CD4-positive, alpha-beta T cell (primary cell): ENCODE measurements at regions not wholly inside any gene's neighbourhood (a gene's known extent, or its start where the extent isn't known, plus 50 kb on each side); places are given as distances from the start of the nearest gene placed in this dataset.

Source experiments
- ATAC-seq: fragments of 200-7000 bp; cut with Tn5 transposase; one replicate; pipeline ENCODE4 v1.10.0; 2022; ENCODE audit warnings: mild to moderate bottlenecking; ENCODE audit not compliant: poor library complexity
- CTCF ChIA-PET: fragments of 350-600 bp; sonication (Branson Sonifier 250); formaldehyde crosslinking; loops from one replicate; lab custom pipeline; 2021; ENCODE audit warnings: antibody characterized with exemption, inconsistent platforms; lab: Charles Lee
- POLR2A ChIA-PET: fragments of 350-600 bp; sonication (Branson Sonifier 250); formaldehyde crosslinking; loops from one replicate; lab custom pipeline; 2021; ENCODE audit warnings: antibody characterized with exemption, inconsistent platforms; lab: Charles Lee
- DNase-seq, 14 experiments: peaks; one replicate each; pipeline ENCODE4 v3.0.0-alpha.2; 2013 to 2020; ENCODE audit warnings: mixed read lengths in 2 of 14
- H3K27ac ChIP-seq, 2 donors: one replicate each; pipeline versions ENCODE4 v1.5.1 to v1.7.0; 2013; ENCODE audit warnings: low read length in 2 of 2, low read depth in 1 of 2, mild to moderate bottlenecking in 1 of 2
- H3K27me3 ChIP-seq, 2 experiments: 1 replicate in 1 of 2; 2 replicates in 1 of 2; pipeline versions ENCODE4 v1.6.1 to v1.7.0; 2013; ENCODE audit warnings: low read length in 2 of 2, control low read depth in 1 of 2, mild to moderate bottlenecking in 1 of 2, moderate library complexity in 1 of 2; ENCODE audit not compliant: insufficient read depth in 2 of 2, control insufficient read depth in 1 of 2
- H3K36me3 ChIP-seq: one replicate; pipeline ENCODE4 v1.6.1; 2013; ENCODE audit warnings: low read length, control low read depth; ENCODE audit not compliant: insufficient read depth
- H3K4me1 ChIP-seq: one replicate; pipeline ENCODE4 v1.6.1; 2013; ENCODE audit warnings: low read length, control low read depth; ENCODE audit not compliant: insufficient read depth
- H3K4me3 ChIP-seq: one replicate; pipeline ENCODE4 v1.5.1; 2013; ENCODE audit warnings: mild to moderate bottlenecking, low read length, moderate library complexity
- H3K9me3 ChIP-seq, 2 experiments: 1 replicate in 1 of 2; 2 replicates in 1 of 2; pipeline versions ENCODE4 v1.6.1 to v1.7.0; 2013; ENCODE audit warnings: low read length in 2 of 2, mild to moderate bottlenecking in 2 of 2, control low read depth in 1 of 2, moderate library complexity in 1 of 2; ENCODE audit not compliant: control insufficient read depth in 1 of 2, insufficient read depth in 1 of 2
- H3K27ac Mint-ChIP-seq: one replicate; pipeline ENCODE4 v1.8.0; 2020; ENCODE audit warnings: mixed read lengths
- H3K27me3 Mint-ChIP-seq: one replicate; pipeline ENCODE4 v1.8.0; 2021; ENCODE audit warnings: mixed read lengths
- H3K36me3 Mint-ChIP-seq: one replicate; pipeline ENCODE4 v1.8.0; 2021; ENCODE audit warnings: low read depth, mixed read lengths
- H3K4me1 Mint-ChIP-seq: one replicate; pipeline ENCODE4 v1.8.0; 2021; ENCODE audit warnings: low read depth, mixed read lengths
- H3K4me3 Mint-ChIP-seq: one replicate; pipeline ENCODE4 v1.8.0; 2020; ENCODE audit warnings: mild to moderate bottlenecking, mixed read lengths
- H3K9me3 Mint-ChIP-seq: one replicate; pipeline ENCODE4 v1.8.0; 2020; ENCODE audit warnings: mixed read lengths
- intact Hi-C, 2 experiments: fragments of 100-400 bp; cut with DNase I in 1 of 2; cut with micrococcal nuclease in 1 of 2; formaldehyde crosslinking; loops; one replicate each; pipeline versions ENCODE4 v1.15.1 to v1.9.0; 2023 to 2025; cut with DNase I, micrococcal nuclease
- TF ChIP-seq, protein P1 (sequence below): fragments of 200-600 bp; IDR thresholded peaks from one replicate; pipeline ENCODE4 v1.8.0; 2022; ENCODE audit warnings: antibody characterized with exemption, mild to moderate bottlenecking

DNA sequence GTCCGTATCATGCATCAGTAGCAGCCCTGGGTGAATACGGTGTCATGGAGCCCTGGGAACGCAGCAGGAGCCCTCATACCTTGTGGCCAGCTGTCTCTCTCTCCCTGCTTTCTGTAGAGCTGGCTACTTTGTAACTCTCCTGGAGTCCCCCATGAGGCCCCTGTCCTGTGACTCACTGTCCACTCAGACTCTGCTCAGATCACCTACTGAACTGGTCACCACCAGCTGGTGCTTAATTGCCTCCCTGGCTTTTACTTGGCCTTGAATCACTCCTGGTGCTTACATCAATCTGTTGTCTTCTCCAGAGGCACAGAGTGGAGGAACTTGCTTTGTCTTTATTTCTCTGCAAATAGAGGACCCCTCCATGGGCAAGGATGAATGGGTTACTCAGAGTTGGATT, 172.7 kb downstream of the HRH4 start:
- Mint-ChIP-seq H3K27me3 (peaks cover 4% of the 10 kb centered on the region), H3K27ac (no peak overlapping the region), H3K36me3 (no peaks in the 10 kb centered on the region), H3K4me3 (no peak overlapping the region), H3K9me3 (no peaks in the 10 kb centered on the region), H3K4me1 (no peaks in the 10 kb centered on the region)
- H3K4me1 ChIP-seq = no peaks in the 10 kb centered on the region
- H3K4me3 ChIP-seq = no peak overlapping the region
- no peaks in the 10 kb centered on the region for H3K36me3 ChIP-seq
- intact Hi-C loops = no loop called here
- ChIA-PET CTCF (no interaction called here), POLR2A (no interaction called here)
- no peak overlapping the region for H3K27ac ChIP-seq
- TF ChIP-seq, protein P1, sequence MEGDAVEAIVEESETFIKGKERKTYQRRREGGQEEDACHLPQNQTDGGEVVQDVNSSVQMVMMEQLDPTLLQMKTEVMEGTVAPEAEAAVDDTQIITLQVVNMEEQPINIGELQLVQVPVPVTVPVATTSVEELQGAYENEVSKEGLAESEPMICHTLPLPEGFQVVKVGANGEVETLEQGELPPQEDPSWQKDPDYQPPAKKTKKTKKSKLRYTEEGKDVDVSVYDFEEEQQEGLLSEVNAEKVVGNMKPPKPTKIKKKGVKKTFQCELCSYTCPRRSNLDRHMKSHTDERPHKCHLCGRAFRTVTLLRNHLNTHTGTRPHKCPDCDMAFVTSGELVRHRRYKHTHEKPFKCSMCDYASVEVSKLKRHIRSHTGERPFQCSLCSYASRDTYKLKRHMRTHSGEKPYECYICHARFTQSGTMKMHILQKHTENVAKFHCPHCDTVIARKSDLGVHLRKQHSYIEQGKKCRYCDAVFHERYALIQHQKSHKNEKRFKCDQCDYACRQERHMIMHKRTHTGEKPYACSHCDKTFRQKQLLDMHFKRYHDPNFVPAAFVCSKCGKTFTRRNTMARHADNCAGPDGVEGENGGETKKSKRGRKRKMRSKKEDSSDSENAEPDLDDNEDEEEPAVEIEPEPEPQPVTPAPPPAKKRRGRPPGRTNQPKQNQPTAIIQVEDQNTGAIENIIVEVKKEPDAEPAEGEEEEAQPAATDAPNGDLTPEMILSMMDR = no peak
- ATAC-seq (no peak), DNase-seq (no peak)
- peaks cover 0 to 7% of the 10 kb centered on the region in 2 experiments for H3K9me3 ChIP-seq
- H3K27me3 ChIP-seq = peaks cover 0 to 2% of the 10 kb centered on the region in 2 experiments

DNA sequence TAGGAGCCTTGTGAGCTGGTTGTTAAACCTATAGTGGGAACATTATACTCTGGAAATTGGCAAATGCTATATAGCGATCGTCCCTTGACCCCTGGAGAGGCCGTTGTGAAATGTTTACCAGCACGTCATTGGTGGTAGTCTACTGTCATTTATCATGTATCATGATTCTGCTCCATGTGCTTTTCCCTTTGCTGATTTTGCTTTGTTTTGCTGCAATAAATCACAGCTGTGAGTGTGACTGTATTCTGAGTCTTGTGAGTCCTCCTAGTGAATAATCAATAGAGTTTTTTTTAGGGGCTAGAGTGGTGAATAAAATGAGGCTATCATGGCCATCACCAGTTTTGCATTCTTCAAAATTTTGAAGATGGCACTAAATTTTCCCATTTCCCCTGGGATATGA, 189.1 kb downstream of the HRH4 start:
- Histone ChIP-seq H3K27me3 (no peaks in the 10 kb centered on the region), H3K9me3 (peaks cover 0 to 4% of the 10 kb centered on the region in 2 experiments), H3K27ac (no peak overlapping the region), H3K4me3 (no peak overlapping the region), H3K36me3 (no peaks in the 10 kb centered on the region), H3K4me1 (no peaks in the 10 kb centered on the region)
- H3K27me3 Mint-ChIP-seq = no peaks in the 10 kb centered on the region
- ChIA-PET CTCF (no interaction called here), POLR2A (no interaction called here)
- no peak for DNase-seq
- no peaks in the 10 kb centered on the region for H3K4me1 Mint-ChIP-seq
- no peak for ATAC-seq
- peaks cover 3% of the 10 kb centered on the region for H3K9me3 Mint-ChIP-seq
- H3K36me3 Mint-ChIP-seq = no peaks in the 10 kb centered on the region
- H3K27ac Mint-ChIP-seq = no peak overlapping the region
- TF ChIP-seq, protein P1 = no peak
- intact Hi-C loops = no loop called here
- no peak overlapping the region for H3K4me3 Mint-ChIP-seq

DNA sequence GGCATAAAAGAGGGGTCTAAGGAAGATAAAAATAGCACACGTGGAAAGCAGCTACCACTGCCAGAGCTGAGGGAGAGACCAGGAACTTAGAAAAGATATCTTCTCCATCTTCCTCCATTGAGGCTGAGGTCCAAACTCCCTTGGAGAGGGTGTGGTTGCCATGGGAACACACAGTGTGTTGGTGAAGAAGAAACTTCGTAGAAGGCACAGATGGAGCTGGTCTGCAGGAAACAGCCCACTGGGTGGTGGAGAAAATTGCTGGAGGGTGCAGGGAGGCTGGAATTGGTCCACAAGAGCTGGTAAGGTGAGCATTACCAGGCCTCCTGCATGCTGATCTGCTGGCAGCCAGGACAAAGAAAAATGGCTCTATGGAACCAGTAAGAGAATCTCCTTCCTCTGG, 191.0 kb downstream of the HRH4 start:
- ChIA-PET CTCF (interaction anchor here (1.3 kb wide), 1 partner anchor 12 kb away, joined by 3 read pairs; no protein-coding TSS in a partner anchor), POLR2A (no interaction called here)
- Mint-ChIP-seq H3K4me1 (no peaks in the 10 kb centered on the region), H3K27me3 (no peaks in the 10 kb centered on the region), H3K27ac (no peak overlapping the region), H3K9me3 (peaks cover 3% of the 10 kb centered on the region), H3K4me3 (no peak overlapping the region), H3K36me3 (no peaks in the 10 kb centered on the region)
- H3K27ac ChIP-seq = no peak overlapping the region
- no peaks in the 10 kb centered on the region for H3K27me3 ChIP-seq
- DNase-seq = no peak
- intact Hi-C loops = no loop called here
- no peaks in the 10 kb centered on the region for H3K4me1 ChIP-seq
- no peak for ATAC-seq
- no peaks in the 10 kb centered on the region for H3K36me3 ChIP-seq
- no peak overlapping the region for H3K4me3 ChIP-seq
- TF ChIP-seq, protein P1 = no peak
- peaks cover 0 to 4% of the 10 kb centered on the region in 2 experiments for H3K9me3 ChIP-seq
